Fibroblast of lung (primary cell): ENCODE measurements at regions not wholly inside any gene's neighbourhood (a gene's known extent, or its start where the extent isn't known, plus 50 kb on each side); places are given as distances from the start of the nearest gene placed in this dataset.

Experiments used
- DNase-seq, 2 donors: peaks; one replicate each; pipeline versions ENCODE4 v3.0.0 to v3.0.0-alpha.2; 2010; ENCODE audit warnings: low read depth in 2 of 2
- H2AFZ ChIP-seq: 2 replicates; pipeline ENCODE4 v1.5.1; 2012; ENCODE audit warnings: low read length, control low read depth, inconsistent platforms
- H3K27ac ChIP-seq: 2 replicates; pipeline ENCODE4 v1.5.1; 2011; ENCODE audit warnings: low read length, control low read depth; ENCODE audit not compliant: insufficient read depth
- H3K27me3 ChIP-seq: 2 replicates; pipeline ENCODE4 v1.5.1; 2011; ENCODE audit warnings: mild to moderate bottlenecking, low read length; ENCODE audit not compliant: control insufficient read depth, insufficient read depth
- H3K36me3 ChIP-seq: 2 replicates; pipeline ENCODE4 v1.5.1; 2011; ENCODE audit warnings: low read length; ENCODE audit not compliant: control insufficient read depth, insufficient read depth
- H3K4me1 ChIP-seq: 2 replicates; pipeline ENCODE4 v1.5.1; 2011; ENCODE audit warnings: low read length; ENCODE audit not compliant: control insufficient read depth, insufficient read depth; ENCODE audit errors: extremely low read depth
- H3K4me2 ChIP-seq: 2 replicates; pipeline ENCODE4 v1.5.1; 2011; ENCODE audit warnings: low read length, control low read depth; ENCODE audit not compliant: insufficient read depth; ENCODE audit errors: extremely low read depth
- H3K4me3 ChIP-seq, 4 experiments: fragments of 200-600 bp in 1 of 4; sonication (generic) in 1 of 4; replicated peaks in 1 of 4; 2 replicates each; pipeline ENCODE4 v1.5.1; 2011 to 2016; ENCODE audit warnings: low read length in 4 of 4, low read depth in 3 of 4, mild to moderate bottlenecking in 3 of 4, control low read depth in 2 of 4, inconsistent platforms in 1 of 4, mixed read lengths in 1 of 4; ENCODE audit not compliant: insufficient read depth in 1 of 4; ENCODE audit errors: control extremely low read depth in 1 of 4
- H3K79me2 ChIP-seq: 2 replicates; pipeline ENCODE4 v1.5.1; 2012; ENCODE audit warnings: mild to moderate bottlenecking, low read length, inconsistent platforms; ENCODE audit not compliant: control insufficient read depth, insufficient read depth
- H3K9ac ChIP-seq: 2 replicates; pipeline ENCODE4 v1.5.1; 2011; ENCODE audit warnings: mild to moderate bottlenecking, low read length, control low read depth; ENCODE audit not compliant: insufficient read depth
- H3K9me3 ChIP-seq: 2 replicates; pipeline ENCODE4 v1.5.1; 2012; ENCODE audit warnings: low read depth, low read length; ENCODE audit not compliant: control insufficient read depth, insufficient read depth
- H4K20me1 ChIP-seq: 2 replicates; pipeline ENCODE4 v1.5.1; 2011; ENCODE audit warnings: low read length; ENCODE audit not compliant: control insufficient read depth, insufficient read depth; ENCODE audit errors: extremely low read depth
- CTCF ChIP-seq, 2 donors: IDR thresholded peaks in 1 of 2; conservative IDR thresholded peaks in 1 of 2; 1 replicate in 1 of 2; 2 replicates in 1 of 2; pipeline ENCODE4 v1.5.1; 2011 to 2012; ENCODE audit warnings: low read length in 2 of 2, control low read depth in 1 of 2, inconsistent platforms in 1 of 2, low read depth in 1 of 2, mild to moderate bottlenecking in 1 of 2
- EZH2 ChIP-seq: IDR thresholded peaks from 2 replicates; pipeline ENCODE4 v1.5.1; 2012; ENCODE audit warnings: low read length, control low read depth, mild to moderate bottlenecking; ENCODE audit errors: missing control alignments

- no peaks in the 10 kb centered on the region for H3K9me3 ChIP-seq
- no peak overlapping the region for H3K4me3 ChIP-seq
- H4K20me1 ChIP-seq = no peaks in the 10 kb centered on the region
- no peak for DNase-seq
- H3K36me3 ChIP-seq = no peaks in the 10 kb centered on the region
- H2AFZ ChIP-seq = no peak overlapping the region
- TF ChIP-seq EZH2 (no peak), CTCF (conservative IDR thresholded peaks at IDR 0.05 in 1 of 2, IDR thresholded peaks at IDR 0.05 in 1 of 2; ENCODE audit: low read depth in 1 of 2, low read length in 2 of 2) (no peak)
- H3K9ac ChIP-seq = no peak overlapping the region
- no peaks in the 10 kb centered on the region for H3K27me3 ChIP-seq
- H3K4me2 ChIP-seq = no peak overlapping the region
- H3K27ac ChIP-seq = no peak overlapping the region
- no peaks in the 10 kb centered on the region for H3K79me2 ChIP-seq
- no peaks in the 10 kb centered on the region for H3K4me1 ChIP-seq
Measured at GRCh38 chr9:12056874-12057273, 636.3 kb upstream of the TYRP1 start.

GRCh38 chr9:12060067-12060466, 633.1 kb upstream of the TYRP1 start:
- Histone ChIP-seq H3K27ac (no peak overlapping the region), H4K20me1 (no peaks in the 10 kb centered on the region), H3K9ac (no peak overlapping the region), H3K79me2 (no peaks in the 10 kb centered on the region), H3K36me3 (no peaks in the 10 kb centered on the region), H3K4me3 (no peak overlapping the region), H2AFZ (no peak overlapping the region), H3K4me1 (no peaks in the 10 kb centered on the region), H3K27me3 (no peaks in the 10 kb centered on the region), H3K4me2 (no peak overlapping the region), H3K9me3 (no peaks in the 10 kb centered on the region)
- no peak for TF ChIP-seq EZH2
- DNase-seq = no peak

- no peak overlapping the region for H2AFZ ChIP-seq
- H3K27me3 ChIP-seq = no peaks in the 10 kb centered on the region
- no peak for DNase-seq
- no peaks in the 10 kb centered on the region for H3K36me3 ChIP-seq
- H3K79me2 ChIP-seq = no peaks in the 10 kb centered on the region
- no peak overlapping the region for H3K9ac ChIP-seq
- H3K4me3 ChIP-seq = no peak overlapping the region
- no peaks in the 10 kb centered on the region for H3K4me1 ChIP-seq
- TF ChIP-seq CTCF (conservative IDR thresholded peaks at IDR 0.05 in 1 of 2, IDR thresholded peaks at IDR 0.05 in 1 of 2; ENCODE audit: low read depth in 1 of 2, low read length in 2 of 2) (no peak), EZH2 (no peak)
- H4K20me1 ChIP-seq = no peaks in the 10 kb centered on the region
- no peak overlapping the region for H3K27ac ChIP-seq
- no peak overlapping the region for H3K4me2 ChIP-seq
- H3K9me3 ChIP-seq = no peaks in the 10 kb centered on the region
Measured at GRCh38 chr9:12060811-12061210, 632.4 kb upstream of the TYRP1 start.
